WTC11 (cell line): ENCODE measurements at regions not wholly inside any gene's neighbourhood (a gene's known extent, or its start where the extent isn't known, plus 50 kb on each side); places are given as distances from the start of the nearest gene placed in this dataset.

Experiments used
- ATAC-seq: fragments of 200-7000 bp; cut with Tn5 transposase; 2 replicates; pipeline ENCODE4 v1.10.0; 2021; ENCODE audit warnings: mild to moderate bottlenecking, moderate library complexity
- CTCF ChIA-PET: fragments of 300-600 bp; sonication (Branson Sonifier 250); formaldehyde crosslinking; loops from one replicate; lab custom pipeline; 2021; ENCODE audit warnings: antibody characterized with exemption; lab: Charles Lee
- POLR2A ChIA-PET: fragments of 350-600 bp; sonication (Branson Sonifier 250); formaldehyde crosslinking; loops from one replicate; lab custom pipeline; 2021; ENCODE audit warnings: antibody characterized with exemption; lab: Charles Lee
- DNase-seq: peaks from one replicate; pipeline ENCODE4 v3.0.0; 2021; ENCODE audit warnings: low spot score
- H3K27ac Mint-ChIP-seq: 2 replicates; pipeline ENCODE4 v1.8.0; 2021; ENCODE audit warnings: mixed read lengths
- H3K27me3 Mint-ChIP-seq: 2 replicates; pipeline ENCODE4 v1.8.0; 2021; ENCODE audit warnings: low read depth, mild to moderate bottlenecking, moderate library complexity, mixed read lengths
- H3K36me3 Mint-ChIP-seq: 2 replicates; pipeline ENCODE4 v1.8.0; 2021; ENCODE audit warnings: mixed read lengths
- H3K4me1 Mint-ChIP-seq: 2 replicates; pipeline ENCODE4 v1.8.0; 2022; ENCODE audit warnings: mixed read lengths
- H3K4me3 Mint-ChIP-seq: 2 replicates; pipeline ENCODE4 v1.8.0; 2021; ENCODE audit warnings: mild to moderate bottlenecking, moderate library complexity, mixed read lengths
- H3K9me3 Mint-ChIP-seq: 2 replicates; pipeline ENCODE4 v1.8.0; 2021; ENCODE audit warnings: mixed read lengths
- ATF6 ChIP-seq: sonication (generic); formaldehyde crosslinking; IDR thresholded peaks from 2 replicates; pipeline ENCODE4 v1.8.1; 2023; ENCODE audit warnings: mild to moderate bottlenecking, missing genetic modification reagents
- FOXP4 ChIP-seq: sonication (generic); formaldehyde crosslinking; IDR thresholded peaks from 2 replicates; pipeline ENCODE4 v1.8.0; 2022; ENCODE audit warnings: mild to moderate bottlenecking, missing genetic modification reagents
- GABPB1 ChIP-seq: sonication (generic); formaldehyde crosslinking; IDR thresholded peaks from 2 replicates; pipeline ENCODE4 v1.8.1; 2023; ENCODE audit warnings: mild to moderate bottlenecking, missing genetic modification reagents
- GRHL2 ChIP-seq: fragments of 250-450 bp; sonication (Bioruptor Pico); IDR thresholded peaks from 2 replicates; pipeline ENCODE4 v1.8.0; 2022; ENCODE audit warnings: mild to moderate bottlenecking, moderate library complexity; ENCODE audit not compliant: insufficient replicate concordance, severe bottlenecking
- JUN ChIP-seq: sonication (generic); formaldehyde crosslinking; IDR thresholded peaks from 2 replicates; pipeline ENCODE4 v1.8.0; 2023; ENCODE audit warnings: mild to moderate bottlenecking, missing genetic modification reagents
- MLX ChIP-seq: sonication (generic); formaldehyde crosslinking; IDR thresholded peaks from 2 replicates; pipeline ENCODE4 v1.8.1; 2023; ENCODE audit warnings: mild to moderate bottlenecking, missing genetic modification reagents, moderate library complexity
- NFATC4 ChIP-seq: fragments of 250-450 bp; sonication (Bioruptor Pico); IDR thresholded peaks from 2 replicates; pipeline ENCODE4 v1.9.0; 2021; ENCODE audit warnings: mild to moderate bottlenecking
- NFE2L1 ChIP-seq: sonication (generic); formaldehyde crosslinking; IDR thresholded peaks from 2 replicates; pipeline ENCODE4 v1.8.1; 2023; ENCODE audit warnings: missing genetic modification reagents
- SP1 ChIP-seq: sonication (generic); formaldehyde crosslinking; conservative IDR thresholded peaks from 2 replicates; pipeline ENCODE4 v1.8.1; 2022; ENCODE audit warnings: missing genetic modification reagents
- STAT6 ChIP-seq: sonication (generic); formaldehyde crosslinking; conservative IDR thresholded peaks from 2 replicates; pipeline ENCODE4 v1.8.1; 2023; ENCODE audit warnings: mild to moderate bottlenecking, low read depth, missing genetic modification reagents, moderate library complexity
- TCF7 ChIP-seq: sonication (generic); formaldehyde crosslinking; IDR thresholded peaks from 2 replicates; pipeline ENCODE4 v1.8.0; 2022; ENCODE audit warnings: mild to moderate bottlenecking, low read depth, missing genetic modification reagents, moderate library complexity
- USF2 ChIP-seq: sonication (generic); formaldehyde crosslinking; IDR thresholded peaks from 2 replicates; pipeline ENCODE4 v1.8.1; 2023; ENCODE audit warnings: mild to moderate bottlenecking, missing genetic modification reagents, moderate library complexity
- ZBTB21 ChIP-seq: sonication (generic); formaldehyde crosslinking; IDR thresholded peaks from 2 replicates; pipeline ENCODE4 v1.8.1; 2023; ENCODE audit warnings: mild to moderate bottlenecking, missing genetic modification reagents, borderline replicate concordance
- ZBTB43 ChIP-seq: sonication (generic); formaldehyde crosslinking; IDR thresholded peaks from 2 replicates; pipeline ENCODE4 v1.8.1; 2023; ENCODE audit warnings: mild to moderate bottlenecking, missing genetic modification reagents
- ZNF121 ChIP-seq: sonication (generic); formaldehyde crosslinking; IDR thresholded peaks from 2 replicates; pipeline ENCODE4 v1.8.0; 2023; ENCODE audit warnings: missing genetic modification reagents
- ZNF396 ChIP-seq: fragments of 250-450 bp; sonication (Bioruptor Pico); IDR thresholded peaks from 2 replicates; pipeline ENCODE4 v1.8.0; 2021; ENCODE audit warnings: mild to moderate bottlenecking, moderate library complexity, borderline replicate concordance

GRCh38 chr5:74567411-74567995 is 73.0 kb downstream of the ENC1 start:
- no peak overlapping the region for H3K4me3 Mint-ChIP-seq
- POLR2A ChIA-PET: interaction anchor here (0.7 kb wide), 1 partner anchor 25 kb away, joined by 3 read pairs; no protein-coding TSS in a partner anchor

More at GRCh38 chr5:74567411-74567995, 73.0 kb downstream of the ENC1 start:
- CTCF ChIA-PET: no interaction called here
- peaks cover 17% of the 10 kb centered on the region for H3K9me3 Mint-ChIP-seq
- ATAC-seq: no peak
- no peak for DNase-seq
- TF ChIP-seq ZBTB43 (CRISPR knock-in tag) (no peak), JUN (no peak), TCF7 (CRISPR knock-in tag) (no peak), FOXP4 (CRISPR knock-in tag) (no peak), STAT6 (no peak), USF2 (CRISPR knock-in tag) (no peak), GABPB1 (CRISPR knock-in tag) (no peak), ZNF121 (CRISPR knock-in tag) (no peak), GRHL2 (no peak), MLX (CRISPR knock-in tag) (no peak), NFE2L1 (CRISPR knock-in tag) (no peak), ATF6 (CRISPR knock-in tag) (no peak), NFATC4 (CRISPR knock-in tag) (no peak), ZNF396 (CRISPR knock-in tag) (no peak), SP1 (CRISPR knock-in tag) (no peak), ZBTB21 (CRISPR knock-in tag) (no peak)
- H3K4me1 Mint-ChIP-seq: peaks cover 11% of the 10 kb centered on the region
- peaks cover 3% of the 10 kb centered on the region for H3K36me3 Mint-ChIP-seq
- no peak overlapping the region for H3K27ac Mint-ChIP-seq
- no peaks in the 10 kb centered on the region for H3K27me3 Mint-ChIP-seq
